Colonic mucosa (tissue), 4 donors: ENCODE measurements at regions not wholly inside any gene's neighbourhood (a gene's known extent, or its start where the extent isn't known, plus 50 kb on each side); places are given as distances from the start of the nearest gene placed in this dataset.

Experiments
- DNase-seq: peaks from one replicate; pipeline ENCODE4 v3.0.0-alpha.2; 2020
- H3K27ac ChIP-seq: fragments of 200-600 bp; one replicate; pipeline ENCODE4 v1.8.0; 2021
- H3K27me3 ChIP-seq: fragments of 200-600 bp; one replicate; pipeline ENCODE4 v1.8.0; 2021
- H3K36me3 ChIP-seq: fragments of 200-600 bp; one replicate; pipeline ENCODE4 v1.8.0; 2021
- H3K4me1 ChIP-seq: fragments of 200-600 bp; one replicate; pipeline ENCODE4 v1.8.0; 2021; ENCODE audit warnings: mild to moderate bottlenecking
- H3K4me3 ChIP-seq: fragments of 200-600 bp; one replicate; pipeline ENCODE4 v1.8.0; 2021
- H3K9ac ChIP-seq, 2 donors: one replicate each; pipeline ENCODE4 v1.7.0; 2013; ENCODE audit warnings: control low read depth in 2 of 2, low read depth in 2 of 2, low read length in 2 of 2
- H3K9me3 ChIP-seq: fragments of 200-600 bp; one replicate; pipeline ENCODE4 v1.8.0; 2021
- intact Hi-C: fragments of 100-400 bp; cut with DNase I; formaldehyde crosslinking; loops from one replicate; pipeline ENCODE4 v1.14.1; 2022
- TF ChIP-seq, protein P1 (sequence below): fragments of 200-600 bp; IDR thresholded peaks from one replicate; pipeline ENCODE4 v1.8.0; 2022; ENCODE audit warnings: antibody characterized with exemption, mild to moderate bottlenecking
- donor health status: healthy.
- donor health status: DM: no; HTN: no; CAD: no.
- donor health status: DM: no; HTN: no; CAD: no.

GRCh38 chr4:174061026-174061425, 222.4 kb downstream of the FBXO8 start:
- H3K4me3 ChIP-seq, result no peak overlapping the region
- TF ChIP-seq, protein P1, sequence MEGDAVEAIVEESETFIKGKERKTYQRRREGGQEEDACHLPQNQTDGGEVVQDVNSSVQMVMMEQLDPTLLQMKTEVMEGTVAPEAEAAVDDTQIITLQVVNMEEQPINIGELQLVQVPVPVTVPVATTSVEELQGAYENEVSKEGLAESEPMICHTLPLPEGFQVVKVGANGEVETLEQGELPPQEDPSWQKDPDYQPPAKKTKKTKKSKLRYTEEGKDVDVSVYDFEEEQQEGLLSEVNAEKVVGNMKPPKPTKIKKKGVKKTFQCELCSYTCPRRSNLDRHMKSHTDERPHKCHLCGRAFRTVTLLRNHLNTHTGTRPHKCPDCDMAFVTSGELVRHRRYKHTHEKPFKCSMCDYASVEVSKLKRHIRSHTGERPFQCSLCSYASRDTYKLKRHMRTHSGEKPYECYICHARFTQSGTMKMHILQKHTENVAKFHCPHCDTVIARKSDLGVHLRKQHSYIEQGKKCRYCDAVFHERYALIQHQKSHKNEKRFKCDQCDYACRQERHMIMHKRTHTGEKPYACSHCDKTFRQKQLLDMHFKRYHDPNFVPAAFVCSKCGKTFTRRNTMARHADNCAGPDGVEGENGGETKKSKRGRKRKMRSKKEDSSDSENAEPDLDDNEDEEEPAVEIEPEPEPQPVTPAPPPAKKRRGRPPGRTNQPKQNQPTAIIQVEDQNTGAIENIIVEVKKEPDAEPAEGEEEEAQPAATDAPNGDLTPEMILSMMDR, result no peak
- H3K27me3 ChIP-seq, result no peaks in the 10 kb centered on the region
- intact Hi-C loops, result no loop called here
- no peak overlapping the region for H3K9ac ChIP-seq
- H3K36me3 ChIP-seq, result no peaks in the 10 kb centered on the region
- H3K4me1 ChIP-seq, result no peaks in the 10 kb centered on the region
- DNase-seq, result no peak
- H3K9me3 ChIP-seq, result no peaks in the 10 kb centered on the region
- H3K27ac ChIP-seq, result no peak overlapping the region

GRCh38 chr4:174058846-174059245, 224.6 kb downstream of the FBXO8 start:
- no peak overlapping the region for H3K27ac ChIP-seq
- H3K36me3 ChIP-seq, result no peaks in the 10 kb centered on the region
- intact Hi-C loops, result no loop called here
- TF ChIP-seq, protein P1, result no peak
- H3K9ac ChIP-seq, result no peak overlapping the region
- no peaks in the 10 kb centered on the region for H3K9me3 ChIP-seq
- no peak overlapping the region for H3K4me3 ChIP-seq
- no peak for DNase-seq
- no peaks in the 10 kb centered on the region for H3K27me3 ChIP-seq
- no peaks in the 10 kb centered on the region for H3K4me1 ChIP-seq

- Histone ChIP-seq H3K4me1 (no peaks in the 10 kb centered on the region), H3K4me3 (no peak overlapping the region), H3K9me3 (no peaks in the 10 kb centered on the region), H3K36me3 (no peaks in the 10 kb centered on the region), H3K27ac (no peak overlapping the region), H3K9ac (no peak overlapping the region), H3K27me3 (no peaks in the 10 kb centered on the region)
- intact Hi-C loops, result no loop called here
- DNase-seq, result no peak
- TF ChIP-seq, protein P1, result no peak
These were observed 226.5 kb downstream of the FBXO8 start for GRCh38 chr4:174056959-174057358.

GRCh38 chr4:174055344-174055743, 228.1 kb downstream of the FBXO8 start:
- no peaks in the 10 kb centered on the region for H3K36me3 ChIP-seq
- H3K9me3 ChIP-seq, result no peaks in the 10 kb centered on the region
- intact Hi-C loops, result no loop called here
- no peaks in the 10 kb centered on the region for H3K27me3 ChIP-seq
- H3K4me1 ChIP-seq, result no peaks in the 10 kb centered on the region
- no peak overlapping the region for H3K27ac ChIP-seq
- no peak for DNase-seq
- TF ChIP-seq, protein P1, result no peak
- H3K9ac ChIP-seq, result no peak overlapping the region
- no peak overlapping the region for H3K4me3 ChIP-seq

DNA sequence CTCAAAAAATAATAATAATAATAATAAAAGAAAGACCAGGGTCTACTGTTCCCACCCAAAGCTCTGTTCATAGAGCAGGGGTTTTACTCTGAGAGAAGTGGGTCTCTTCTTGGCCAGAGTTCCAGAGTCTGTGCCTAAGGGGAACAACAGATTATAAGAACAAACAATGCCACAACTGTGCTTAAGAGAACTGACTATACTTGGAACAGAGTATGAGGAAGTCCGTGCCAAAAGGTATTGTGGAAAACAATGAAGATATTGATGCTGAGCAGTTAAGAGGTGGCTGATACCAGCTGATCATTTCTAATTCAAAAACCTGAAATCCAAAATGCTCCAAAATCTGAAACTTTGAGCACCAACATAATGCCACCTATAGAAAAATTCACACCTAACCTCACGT, 229.6 kb downstream of the FBXO8 start:
- no peak overlapping the region for H3K27ac ChIP-seq

More for the DNA sequence above, 229.6 kb downstream of the FBXO8 start:
- TF ChIP-seq, protein P1, result no peak
- Histone ChIP-seq H3K9ac (no peak overlapping the region), H3K9me3 (no peaks in the 10 kb centered on the region), H3K27me3 (no peaks in the 10 kb centered on the region), H3K4me1 (no peaks in the 10 kb centered on the region), H3K36me3 (no peaks in the 10 kb centered on the region), H3K4me3 (no peak overlapping the region)
- intact Hi-C loops, result no loop called here
- DNase-seq, result no peak
